ENCODE measurements at regions not wholly inside any gene's neighbourhood (a gene's known extent, or its start where the extent isn't known, plus 50 kb on each side); places are given as distances from the start of the nearest gene placed in this dataset.

DNA sequence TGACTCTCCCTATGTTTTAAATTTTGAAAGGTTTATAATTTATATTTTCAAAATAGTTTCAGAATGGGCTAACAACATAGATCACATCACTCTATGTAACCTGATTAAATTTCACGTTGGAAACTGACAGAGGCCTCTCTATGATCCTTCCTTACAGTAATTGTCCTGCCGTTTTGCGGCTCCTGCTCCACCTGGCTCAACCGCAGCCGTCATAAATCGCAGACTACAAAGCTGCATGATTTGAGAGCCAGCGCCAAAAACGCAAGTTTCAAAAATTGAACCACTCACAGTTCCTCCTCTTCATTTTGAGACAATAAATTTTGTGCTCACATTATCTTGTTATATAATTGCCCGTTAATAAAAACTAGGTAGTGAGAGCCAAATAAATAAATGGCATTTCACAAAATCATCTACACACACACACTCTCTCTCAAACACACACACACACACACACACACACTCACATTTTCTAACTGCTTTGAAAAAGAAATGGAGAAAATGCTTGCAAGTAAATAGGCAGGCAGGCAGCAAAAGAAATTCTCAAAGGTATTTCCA lies 263.1 kb upstream of the PSMD7 start:
- DNase-seq (ENCODE audit: low read depth in 3 of 3), result no peak

DNA sequence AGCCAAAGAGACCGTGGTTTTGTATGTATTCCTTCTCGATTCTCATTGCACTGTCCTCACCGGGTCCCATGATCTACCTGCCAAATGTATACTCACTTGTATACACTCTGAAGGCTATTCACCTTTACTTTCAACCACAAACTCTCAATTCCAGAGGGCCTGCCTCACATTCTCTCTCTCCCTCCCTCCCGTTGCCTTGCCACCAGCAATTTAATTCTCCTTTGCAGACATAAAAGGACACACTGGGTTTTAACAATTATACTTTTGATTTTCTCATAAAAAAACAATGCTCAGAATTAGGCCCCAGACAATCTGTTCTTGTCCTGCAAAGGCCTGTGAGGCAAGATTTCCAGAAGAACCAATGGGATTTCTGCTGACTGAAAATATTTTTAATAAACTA lies 265.1 kb upstream of the PSMD7 start:
- no peak for DNase-seq (ENCODE audit: low read depth in 3 of 3)

- no peak for DNase-seq (ENCODE audit: low read depth in 3 of 3)
Measured at GRCh38 chr16:74030000-74030706, 266.5 kb upstream of the PSMD7 start.

GRCh38 chr16:74029115-74029792 lies 267.4 kb upstream of the PSMD7 start:
- DNase-seq (ENCODE audit: low read depth in 3 of 3), result no peak

DNA sequence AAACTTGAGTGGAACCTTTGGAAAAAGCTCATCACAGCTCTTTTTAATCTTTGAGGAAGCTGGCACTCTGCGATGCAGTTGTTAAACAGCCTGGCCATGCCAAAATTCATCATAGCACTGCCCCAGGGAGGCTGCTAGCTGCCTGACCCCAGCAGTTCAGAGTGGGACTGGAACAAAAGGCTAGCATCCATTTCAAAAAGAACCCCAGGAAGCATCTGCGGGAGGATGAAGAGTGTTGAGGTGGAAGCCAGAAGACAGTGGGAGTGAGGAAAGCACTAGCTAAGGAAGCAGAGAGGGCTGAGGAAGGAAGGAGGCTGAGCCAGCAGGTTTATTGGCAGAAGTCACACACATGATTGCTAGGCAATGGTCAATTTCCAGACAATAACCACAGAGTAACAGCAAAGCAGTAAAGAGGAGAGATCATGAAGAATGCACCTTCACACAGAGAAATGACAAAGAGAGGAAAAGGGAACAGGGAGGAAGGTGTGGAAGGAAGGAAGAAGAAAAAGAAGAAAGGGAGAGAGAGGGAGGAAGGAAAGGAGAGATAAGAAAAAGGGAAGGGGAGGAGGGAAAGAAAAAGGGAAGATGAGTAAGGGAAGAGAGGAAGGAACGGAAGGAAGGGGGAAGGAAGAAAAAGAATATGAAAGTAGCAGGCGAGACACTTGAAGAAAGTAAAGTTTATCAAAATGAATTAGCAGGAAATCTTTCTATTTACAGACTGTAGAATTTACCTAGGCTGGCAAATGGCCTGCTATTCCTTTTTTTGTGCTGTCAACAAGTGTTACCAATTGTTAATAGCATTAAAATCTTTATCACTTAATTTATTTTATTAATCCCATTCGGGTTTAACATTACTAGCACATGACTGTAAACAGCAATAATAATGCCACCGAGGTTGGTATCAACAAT lies 270.0 kb upstream of the PSMD7 start:
- no peak for DNase-seq (ENCODE audit: low read depth in 3 of 3)

- no peak for DNase-seq (ENCODE audit: low read depth in 3 of 3)
Measured at GRCh38 chr16:74024953-74025352, 271.7 kb upstream of the PSMD7 start.

DNA sequence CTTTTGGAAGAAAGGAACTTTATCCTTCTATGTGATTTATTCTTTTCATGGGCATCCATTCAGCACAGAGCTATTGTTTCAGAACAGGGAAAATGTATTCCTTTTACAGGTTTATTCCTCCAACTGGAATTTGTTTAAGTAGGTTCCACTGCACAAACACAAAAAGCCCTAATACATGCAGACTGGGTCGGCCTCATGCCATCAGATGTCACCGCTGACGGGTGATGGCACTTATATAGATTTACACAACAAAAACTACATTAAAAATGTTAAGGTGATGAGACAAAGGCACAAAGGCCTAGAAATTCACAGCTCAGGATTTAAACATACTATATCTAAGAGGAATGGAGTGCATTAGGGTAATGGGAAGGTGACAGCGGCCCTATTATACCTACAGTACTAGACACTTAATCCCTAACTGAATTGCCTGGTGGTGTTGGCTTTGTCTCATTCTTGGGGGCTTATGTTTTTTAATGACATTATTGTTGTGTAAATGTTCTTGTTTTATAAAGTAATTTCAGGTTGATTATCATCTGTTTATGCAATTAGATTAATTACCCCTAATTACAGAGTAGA lies 276.4 kb upstream of the PSMD7 start:
- DNase-seq (ENCODE audit: low read depth in 3 of 3), result no peak

DNA sequence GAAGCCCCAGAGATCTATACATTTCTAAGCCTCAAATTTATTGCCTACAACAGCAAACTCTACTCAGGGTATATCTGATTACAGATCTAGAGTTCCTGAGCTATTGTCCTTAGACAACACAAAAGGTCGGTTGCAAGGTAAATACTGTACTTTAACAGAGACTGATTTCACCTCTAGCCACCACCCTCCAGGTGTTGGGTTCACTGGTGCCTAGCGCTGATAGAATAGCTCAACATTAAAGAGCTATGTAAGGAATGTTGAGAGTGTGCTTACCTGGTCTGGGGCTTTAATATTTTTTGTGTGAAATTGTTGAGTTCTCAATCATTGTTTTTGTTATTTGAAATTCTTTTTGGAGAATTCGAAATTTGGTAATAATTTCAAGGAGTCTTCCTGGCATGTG lies 277.0 kb upstream of the PSMD7 start:
- no peak for DNase-seq (ENCODE audit: low read depth in 3 of 3)

- no peak for DNase-seq (ENCODE audit: low read depth in 3 of 3)
Measured at GRCh38 chr16:74015953-74016352, 280.7 kb upstream of the PSMD7 start.

- DNase-seq (ENCODE audit: low read depth in 3 of 3), result no peak
Measured at GRCh38 chr16:73998707-73999106, 297.9 kb upstream of the PSMD7 start.

GRCh38 chr16:73997971-73998370 lies 298.6 kb upstream of the PSMD7 start:
- DNase-seq (ENCODE audit: low read depth in 3 of 3), result no peak

GRCh38 chr16:73997340-73997711 lies 299.3 kb upstream of the PSMD7 start:
- no peak for DNase-seq (ENCODE audit: low read depth in 3 of 3)

DNA sequence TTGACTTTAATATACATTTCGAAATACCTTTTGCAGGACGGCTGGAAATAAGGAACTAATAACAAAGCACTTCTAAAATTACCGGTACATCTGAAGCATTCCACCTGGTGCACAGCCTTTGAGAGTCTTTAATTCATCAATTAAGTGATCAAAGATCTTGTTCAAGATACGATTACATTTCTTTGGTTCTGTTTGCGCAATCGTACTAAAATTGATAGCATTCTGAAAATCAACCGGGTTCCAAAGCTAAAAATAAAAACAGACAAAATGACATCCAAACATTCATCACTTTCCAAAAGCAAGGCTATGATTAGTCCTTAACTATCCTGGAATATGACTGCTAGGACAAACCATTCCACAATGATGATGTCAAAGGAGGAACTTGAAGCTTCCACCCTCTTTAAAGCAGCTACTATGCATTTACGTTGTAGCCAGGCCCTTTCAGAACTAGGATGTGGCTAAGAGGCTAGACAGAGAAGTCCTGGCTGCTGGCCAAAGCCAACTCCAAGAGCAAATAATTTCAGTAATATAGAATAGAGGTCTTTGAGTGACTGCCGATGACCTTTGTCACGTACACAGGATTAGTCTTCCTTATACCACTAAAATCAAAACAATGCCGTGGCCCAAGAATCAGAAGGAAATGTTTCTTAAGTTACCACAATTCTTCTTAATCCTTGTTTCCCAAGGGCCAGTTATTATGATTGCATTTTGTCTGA lies 299.8 kb upstream of the PSMD7 start:
- no peak for DNase-seq (ENCODE audit: low read depth in 3 of 3)

DNA sequence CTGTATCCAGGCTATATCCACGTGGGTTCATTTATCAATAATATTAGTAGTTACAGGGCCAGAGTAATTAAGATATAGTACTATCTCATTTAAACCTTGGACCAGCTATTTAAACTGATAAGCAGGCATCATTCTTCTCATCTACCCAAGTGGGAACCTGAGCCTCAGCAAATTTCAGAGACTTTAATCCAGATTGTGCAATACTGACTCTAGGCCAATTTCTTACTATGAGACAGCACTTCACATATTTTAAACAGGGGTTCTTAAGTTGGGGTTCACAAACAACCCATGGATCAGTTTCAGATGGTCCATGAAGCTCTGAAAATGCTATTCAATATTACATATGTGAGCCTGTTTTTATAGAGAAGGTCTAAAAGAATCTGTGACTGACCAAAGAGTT lies 302.7 kb upstream of the PSMD7 start:
- no peak for DNase-seq (ENCODE audit: low read depth in 3 of 3)

- DNase-seq (ENCODE audit: low read depth in 3 of 3), result no peak
Measured at GRCh38 chr16:73978407-73978784, 318.2 kb upstream of the PSMD7 start.

- DNase-seq (ENCODE audit: low read depth in 3 of 3), result no peak
Measured at GRCh38 chr16:73976644-73977043, 320.0 kb upstream of the PSMD7 start.

GRCh38 chr16:73973174-73973573 lies 323.4 kb upstream of the PSMD7 start:
- DNase-seq (ENCODE audit: low read depth in 3 of 3), result no peak

- DNase-seq (ENCODE audit: low read depth in 3 of 3), result no peak
Measured at GRCh38 chr16:73966851-73967250, 329.8 kb upstream of the PSMD7 start.

DNA sequence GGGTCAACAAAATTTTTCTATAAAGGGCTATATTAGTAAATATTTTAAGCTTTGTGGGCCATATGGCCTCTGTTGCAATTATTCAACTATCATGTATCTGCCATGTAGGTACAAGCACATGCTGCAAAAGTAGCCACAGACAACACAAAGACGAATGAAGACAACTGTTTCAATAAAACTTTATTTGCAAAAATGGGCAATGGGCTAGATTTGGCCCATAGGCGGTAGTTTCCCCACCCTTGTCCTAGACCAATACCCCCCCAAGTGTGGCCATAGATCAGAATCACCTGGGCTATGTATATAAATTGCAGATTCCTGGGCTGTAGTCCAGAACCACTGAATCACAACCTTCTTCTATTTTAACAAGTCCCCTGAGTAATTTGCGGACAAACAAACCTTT lies 331.0 kb upstream of the PSMD7 start:
- DNase-seq (ENCODE audit: low read depth in 3 of 3), result no peak

DNA sequence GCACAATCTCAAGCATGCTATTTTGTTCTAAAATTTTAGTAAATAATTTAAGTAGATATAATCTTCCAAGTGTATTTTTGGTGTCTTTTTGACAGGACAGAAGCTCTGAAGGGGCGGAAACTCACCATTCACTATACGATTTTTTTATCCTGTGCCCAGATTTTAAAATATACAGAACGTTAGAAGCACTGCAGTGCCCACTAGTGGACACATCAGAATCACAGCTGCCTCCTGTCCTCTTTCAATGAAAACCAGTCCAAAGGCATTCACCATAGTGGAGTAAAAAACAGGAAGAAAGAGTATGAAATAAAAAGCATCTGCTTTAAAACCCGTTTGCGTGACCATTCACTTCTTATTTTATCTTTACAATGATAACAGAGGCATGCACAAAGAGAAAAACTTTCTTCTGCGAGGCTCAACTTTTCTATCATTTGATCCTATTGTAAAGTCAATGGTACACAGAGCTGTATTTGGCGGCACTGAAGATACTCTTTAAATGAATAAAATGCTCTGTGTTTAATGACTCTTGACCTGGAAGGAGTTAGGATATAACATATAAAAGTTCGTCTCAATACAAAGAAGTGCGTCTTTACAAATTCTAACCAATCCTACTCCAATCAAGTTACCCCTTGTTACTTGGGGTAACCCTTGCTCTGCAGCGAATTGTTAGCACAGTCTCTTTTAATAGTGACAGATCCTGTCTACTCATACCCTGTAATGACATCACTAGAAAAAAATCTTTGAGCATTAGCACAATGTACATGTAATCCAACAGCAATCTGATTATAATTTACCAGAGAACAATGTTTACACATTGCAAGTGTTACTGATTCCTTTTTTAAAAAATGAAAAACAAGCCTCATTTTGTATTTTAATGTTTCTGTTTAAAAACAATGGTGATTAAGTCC lies 339.8 kb upstream of the PSMD7 start:
- peak in 1 of 3 experiments; percentile 24 for DNase-seq (ENCODE audit: low read depth in 3 of 3)
